ENCODE measurements at regions not wholly inside any gene's neighbourhood (a gene's known extent, or its start where the extent isn't known, plus 50 kb on each side); places are given as distances from the start of the nearest gene placed in this dataset.

GRCh38 chrX:78886550-78886949 is 58.6 kb upstream of the P2RY10 start:
- DNase-seq (ENCODE audit: low read depth, low spot score), result no peak

More at GRCh38 chrX:78886550-78886949, 58.6 kb upstream of the P2RY10 start:
- no peaks in the 10 kb centered on the region for H3K27me3 ChIP-seq (ENCODE audit: control insufficient read depth, extremely low read depth, insufficient read depth, low read length)
- H3K4me3 ChIP-seq (ENCODE audit: control insufficient read depth in 2 of 3, extremely low read depth in 1 of 3, insufficient read depth in 2 of 3, low read depth in 1 of 3, low read length in 3 of 3), result no peak overlapping the region
- dilution Hi-C loops (cut with MboI; ENCODE audit: extremely low pct_ligation_motif_present, low sequenced_read_pairs), result no loop called here
- no peaks in the 10 kb centered on the region for H3K79me2 ChIP-seq (ENCODE audit: control insufficient read depth, insufficient read depth, low read length)
- TF ChIP-seq EZH2 (IDR thresholded peaks at IDR 0.05; ENCODE audit: low read length) (no peak), CTCF (optimal IDR thresholded peaks at IDR 0.05 in 1 of 3, IDR thresholded peaks at IDR 0.05 in 1 of 3, conservative IDR thresholded peaks at IDR 0.05 in 1 of 3; ENCODE audit: extremely low read depth in 1 of 3, insufficient read depth in 2 of 3, low read length in 3 of 3) (peak in 1 of 3 experiments; percentile 32)
- no peak overlapping the region for H2AFZ ChIP-seq (ENCODE audit: control insufficient read depth, low read length)
- no peaks in the 10 kb centered on the region for H3K36me3 ChIP-seq (ENCODE audit: control insufficient read depth in 2 of 2, extremely low read depth in 1 of 2, insufficient read depth in 2 of 2, low read length in 2 of 2)
- no peak overlapping the region for H3K9ac ChIP-seq (ENCODE audit: control insufficient read depth, extremely low read depth, insufficient read depth, low read length)
- no peaks in the 10 kb centered on the region for H4K20me1 ChIP-seq (ENCODE audit: control insufficient read depth, extremely low read depth, insufficient read depth, low read length)
- no peak overlapping the region for H3K4me2 ChIP-seq (ENCODE audit: control insufficient read depth, extremely low read depth, insufficient read depth, low read depth, low read length)
- FAIRE-seq, result no peak
- H3K9me3 ChIP-seq (ENCODE audit: control insufficient read depth, low read depth, low read length), result no peaks in the 10 kb centered on the region
- no peak overlapping the region for H3K27ac ChIP-seq (ENCODE audit: control insufficient read depth, insufficient read depth, low read length)
- no peaks in the 10 kb centered on the region for H3K9me1 ChIP-seq (ENCODE audit: control insufficient read depth, extremely low read depth, insufficient read depth, low read length)
- H3K4me1 ChIP-seq (ENCODE audit: control insufficient read depth, extremely low read depth, insufficient read depth, low read length), result no peaks in the 10 kb centered on the region

Measured in keratinocyte (primary cell).